ENCODE measurements at regions not wholly inside any gene's neighbourhood (a gene's known extent, or its start where the extent isn't known, plus 50 kb on each side); places are given as distances from the start of the nearest gene placed in this dataset.

- TF ChIP-seq CTCF (IDR thresholded peaks at IDR 0.05) = no peak
- no peak for TF ChIP-seq CEBPB (IDR thresholded peaks at IDR 0.05)
- no peak for TF ChIP-seq EP300 (IDR thresholded peaks at IDR 0.05)
- no peak for TF ChIP-seq POLR2A (IDR thresholded peaks at IDR 0.05; ENCODE audit: low read length)
- no peak for TF ChIP-seq SREBF2 (IDR thresholded peaks at IDR 0.05)
- no peak for TF ChIP-seq CHD4 (IDR thresholded peaks at IDR 0.05; ENCODE audit: borderline replicate concordance)
- no peak for TF ChIP-seq ELK1 (IDR thresholded peaks at IDR 0.05; ENCODE audit: low read depth, low read length)
- TF ChIP-seq PHF8 (IDR thresholded peaks at IDR 0.05; ENCODE audit: borderline replicate concordance, low read depth) = no peak
- TF ChIP-seq RNF2 (IDR thresholded peaks at IDR 0.05; ENCODE audit: borderline replicate concordance, low read depth) = no peak
- no peak for TF ChIP-seq MYC (IDR thresholded peaks at IDR 0.05; ENCODE audit: borderline replicate concordance, low read length)
- TF ChIP-seq ESRRA (IDR thresholded peaks at IDR 0.05; ENCODE audit: borderline replicate concordance, low read length) = no peak
These were observed 1784.6 kb downstream of the SLITRK5 start for GRCh38 chr13:89455741-89456140.
